ENCODE measurements at regions not wholly inside any gene's neighbourhood (a gene's known extent, or its start where the extent isn't known, plus 50 kb on each side); places are given as distances from the start of the nearest gene placed in this dataset.
"Not testable (repeated sequence)": the region's sequence is repeated elsewhere in the genome, so short reads cannot be mapped to it uniquely, and the experiment has no call there.

DNA sequence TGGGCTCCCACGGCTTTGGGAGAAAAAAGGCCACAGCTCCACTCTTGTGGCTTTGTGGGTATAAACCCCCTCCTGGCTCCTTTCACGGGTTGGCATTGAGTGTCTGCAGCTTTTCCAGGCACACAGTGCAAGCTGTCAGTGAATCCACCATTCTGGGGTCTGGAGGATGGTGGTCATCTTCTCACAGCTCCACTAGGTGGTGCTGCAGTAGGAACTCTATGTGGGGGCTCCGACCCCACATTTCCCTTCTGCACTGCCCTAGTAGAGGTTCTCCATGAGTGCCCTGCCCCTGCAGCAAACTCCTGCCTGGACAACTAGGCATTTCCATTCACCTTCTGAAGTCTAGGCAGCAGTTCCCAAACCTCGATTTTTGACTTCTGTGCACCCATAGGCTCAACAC is 104.5 kb downstream of the ART5 start:
- TF ChIP-seq POLR2A (IDR thresholded peaks at IDR 0.05): not testable (repeated sequence)
- TF ChIP-seq, protein P1, sequence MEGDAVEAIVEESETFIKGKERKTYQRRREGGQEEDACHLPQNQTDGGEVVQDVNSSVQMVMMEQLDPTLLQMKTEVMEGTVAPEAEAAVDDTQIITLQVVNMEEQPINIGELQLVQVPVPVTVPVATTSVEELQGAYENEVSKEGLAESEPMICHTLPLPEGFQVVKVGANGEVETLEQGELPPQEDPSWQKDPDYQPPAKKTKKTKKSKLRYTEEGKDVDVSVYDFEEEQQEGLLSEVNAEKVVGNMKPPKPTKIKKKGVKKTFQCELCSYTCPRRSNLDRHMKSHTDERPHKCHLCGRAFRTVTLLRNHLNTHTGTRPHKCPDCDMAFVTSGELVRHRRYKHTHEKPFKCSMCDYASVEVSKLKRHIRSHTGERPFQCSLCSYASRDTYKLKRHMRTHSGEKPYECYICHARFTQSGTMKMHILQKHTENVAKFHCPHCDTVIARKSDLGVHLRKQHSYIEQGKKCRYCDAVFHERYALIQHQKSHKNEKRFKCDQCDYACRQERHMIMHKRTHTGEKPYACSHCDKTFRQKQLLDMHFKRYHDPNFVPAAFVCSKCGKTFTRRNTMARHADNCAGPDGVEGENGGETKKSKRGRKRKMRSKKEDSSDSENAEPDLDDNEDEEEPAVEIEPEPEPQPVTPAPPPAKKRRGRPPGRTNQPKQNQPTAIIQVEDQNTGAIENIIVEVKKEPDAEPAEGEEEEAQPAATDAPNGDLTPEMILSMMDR (IDR thresholded peaks at IDR 0.05): not testable (repeated sequence)

All from prostate gland (tissue), 2 donors.